OCI-LY3 (cell line): ENCODE measurements at regions not wholly inside any gene's neighbourhood (a gene's known extent, or its start where the extent isn't known, plus 50 kb on each side); places are given as distances from the start of the nearest gene placed in this dataset.

Source experiments
- H2AFZ ChIP-seq: fragments of 200-600, 300-600 bp; shearing (Covaris generic); 2 replicates; pipeline ENCODE4 v1.6.0; 2014; ENCODE audit warnings: antibody characterized with exemption, low read depth, low read length
- H3K27ac ChIP-seq: fragments of 200-600, 300-600 bp; sonication (generic); 2 replicates; pipeline ENCODE4 v1.5.1; 2014; ENCODE audit warnings: mild to moderate bottlenecking, low read length, moderate library complexity, mixed read lengths
- H3K27me3 ChIP-seq: fragments of 200-600, 300-600 bp; sonication (generic); 2 replicates; pipeline ENCODE4 v1.6.1; 2014; ENCODE audit warnings: low read depth, low read length, mixed read lengths
- H3K36me3 ChIP-seq: fragments of 200-600, 300-600 bp; sonication (generic); replicated peaks from 2 replicates; pipeline ENCODE3; 2014; ENCODE audit warnings: low read depth, low read length, mixed read lengths
- H3K4me1 ChIP-seq: fragments of 300-600, 200-600 bp; sonication (generic); 2 replicates; pipeline ENCODE4 v1.6.1; 2014; ENCODE audit warnings: low read length, mixed read lengths
- H3K4me2 ChIP-seq: fragments of 200-600, 300-600 bp; sonication (generic); 2 replicates; pipeline ENCODE4 v1.6.1; 2014; ENCODE audit warnings: low read length, mixed read lengths
- H3K4me3 ChIP-seq: fragments of 300-600, 200-600 bp; sonication (generic); 2 replicates; pipeline ENCODE4 v1.5.1; 2014; ENCODE audit warnings: antibody characterized with exemption, mild to moderate bottlenecking, low read length, moderate library complexity
- H3K79me2 ChIP-seq: fragments of 300-600, 200-600 bp; shearing (Covaris generic); 2 replicates; pipeline ENCODE4 v1.6.1; 2014; ENCODE audit warnings: mild to moderate bottlenecking, low read length, mixed read lengths
- H3K9ac ChIP-seq: fragments of 300-600, 200-600 bp; shearing (Covaris generic); 2 replicates; pipeline ENCODE4 v1.6.0; 2014; ENCODE audit warnings: mild to moderate bottlenecking, low read length, moderate library complexity
- H3K9me3 ChIP-seq: fragments of 200-600, 300-600 bp; shearing (Covaris generic); 2 replicates; pipeline ENCODE4 v1.6.1; 2014; ENCODE audit warnings: low read length, mixed read lengths; ENCODE audit not compliant: insufficient read depth
- H4K20me1 ChIP-seq: fragments of 200-600, 300-600 bp; sonication (generic); 2 replicates; pipeline ENCODE4 v1.6.1; 2016; ENCODE audit warnings: low read length, mixed read lengths; ENCODE audit not compliant: insufficient read depth
- CTCF ChIP-seq: fragments of 200-600, 300-600 bp; sonication (generic); IDR thresholded peaks from 2 replicates; pipeline ENCODE4 v1.5.1; 2014; ENCODE audit warnings: antibody characterized with exemption, low read length, low read depth
- EZH2phosphoT487 ChIP-seq: fragments of 200-600 bp; shearing (Covaris generic); IDR thresholded peaks from 2 replicates; pipeline ENCODE4 v1.6.1; 2018; ENCODE audit warnings: antibody characterized with exemption, mixed run types, low read depth

GRCh38 chr2:65804777-65805176 lies 372.4 kb upstream of the SPRED2 start:
- no peak overlapping the region for H3K4me2 ChIP-seq
- TF ChIP-seq CTCF (no peak), EZH2phosphoT487 (no peak)
- no peaks in the 10 kb centered on the region for H3K4me1 ChIP-seq
- H3K27me3 ChIP-seq, result no peaks in the 10 kb centered on the region
- H2AFZ ChIP-seq, result no peak overlapping the region
- H3K9me3 ChIP-seq, result no peaks in the 10 kb centered on the region
- no peak overlapping the region for H3K9ac ChIP-seq
- H4K20me1 ChIP-seq, result no peaks in the 10 kb centered on the region
- H3K4me3 ChIP-seq, result no peak overlapping the region
- no peaks in the 10 kb centered on the region for H3K79me2 ChIP-seq
- no peak overlapping the region for H3K27ac ChIP-seq
- H3K36me3 ChIP-seq, result no peaks in the 10 kb centered on the region

GRCh38 chr2:65802298-65802942 lies 370.0 kb upstream of the SPRED2 start:
- no peak overlapping the region for H3K4me2 ChIP-seq
- no peaks in the 10 kb centered on the region for H4K20me1 ChIP-seq
- H3K9me3 ChIP-seq, result no peaks in the 10 kb centered on the region
- H3K4me3 ChIP-seq, result no peak overlapping the region
- H3K27ac ChIP-seq, result no peak overlapping the region
- H3K79me2 ChIP-seq, result no peaks in the 10 kb centered on the region
- TF ChIP-seq EZH2phosphoT487, result no peak
- TF ChIP-seq CTCF, result no peak
- H3K4me1 ChIP-seq, result no peaks in the 10 kb centered on the region
- H2AFZ ChIP-seq, result no peak overlapping the region
- H3K9ac ChIP-seq, result no peak overlapping the region
- no peaks in the 10 kb centered on the region for H3K36me3 ChIP-seq
- no peaks in the 10 kb centered on the region for H3K27me3 ChIP-seq

- Histone ChIP-seq H3K9ac (no peak overlapping the region), H3K79me2 (no peaks in the 10 kb centered on the region), H2AFZ (no peak overlapping the region; the same call in 1 of the 2 replicates), H3K4me1 (no peaks in the 10 kb centered on the region), H3K4me3 (no peak overlapping the region), H3K36me3 (no peaks in the 10 kb centered on the region), H3K27ac (no peak overlapping the region), H4K20me1 (no peaks in the 10 kb centered on the region), H3K9me3 (no peaks in the 10 kb centered on the region), H3K4me2 (no peak overlapping the region), H3K27me3 (no peaks in the 10 kb centered on the region)
- TF ChIP-seq CTCF (peak; percentile 37), EZH2phosphoT487 (no peak)
These were observed 368.6 kb upstream of the SPRED2 start for GRCh38 chr2:65800998-65801397.

- H3K9ac ChIP-seq, result no peak overlapping the region
- H2AFZ ChIP-seq, result no peak overlapping the region
These were observed 366.9 kb upstream of the SPRED2 start for GRCh38 chr2:65799141-65799854.

More at GRCh38 chr2:65799141-65799854, 366.9 kb upstream of the SPRED2 start:
- Histone ChIP-seq H3K4me3 (no peak overlapping the region), H3K27ac (no peak overlapping the region), H3K9me3 (no peaks in the 10 kb centered on the region), H3K79me2 (no peaks in the 10 kb centered on the region), H3K4me2 (no peak overlapping the region), H3K36me3 (no peaks in the 10 kb centered on the region), H3K27me3 (no peaks in the 10 kb centered on the region), H4K20me1 (no peaks in the 10 kb centered on the region), H3K4me1 (no peaks in the 10 kb centered on the region)
- TF ChIP-seq EZH2phosphoT487, result no peak
- no peak for TF ChIP-seq CTCF
